H1 (cell line): ENCODE measurements at regions not wholly inside any gene's neighbourhood (a gene's known extent, or its start where the extent isn't known, plus 50 kb on each side); places are given as distances from the start of the nearest gene placed in this dataset.

Experiments
- RBBP5 ChIP-seq: IDR thresholded peaks from 2 replicates; pipeline ENCODE4 v1.7.1; 2012; ENCODE audit warnings: low read depth, mild to moderate bottlenecking, inconsistent platforms, low read length, moderate library complexity, borderline replicate concordance
- SIN3A ChIP-seq, 2 experiments: IDR thresholded peaks in 1 of 2; conservative IDR thresholded peaks in 1 of 2; 2 replicates each; pipeline ENCODE4 v1.6.1; 2011 to 2012; ENCODE audit warnings: low read length in 2 of 2, improper control_type of control experiment in 1 of 2, low read depth in 1 of 2, mild to moderate bottlenecking in 1 of 2
- TF ChIP-seq, protein P1 (sequence below), 3 experiments: IDR thresholded peaks; 1 replicate in 2 of 3; 2 replicates in 1 of 3; pipeline versions ENCODE4 v1.5.1 to v1.6.1; 2011; ENCODE audit warnings: low read length in 3 of 3, mild to moderate bottlenecking in 3 of 3, inconsistent platforms in 2 of 3, low read depth in 1 of 3, moderate library complexity in 1 of 3; ENCODE audit not compliant: insufficient read depth in 1 of 3; ENCODE audit errors: control extremely low read depth in 1 of 3

DNA sequence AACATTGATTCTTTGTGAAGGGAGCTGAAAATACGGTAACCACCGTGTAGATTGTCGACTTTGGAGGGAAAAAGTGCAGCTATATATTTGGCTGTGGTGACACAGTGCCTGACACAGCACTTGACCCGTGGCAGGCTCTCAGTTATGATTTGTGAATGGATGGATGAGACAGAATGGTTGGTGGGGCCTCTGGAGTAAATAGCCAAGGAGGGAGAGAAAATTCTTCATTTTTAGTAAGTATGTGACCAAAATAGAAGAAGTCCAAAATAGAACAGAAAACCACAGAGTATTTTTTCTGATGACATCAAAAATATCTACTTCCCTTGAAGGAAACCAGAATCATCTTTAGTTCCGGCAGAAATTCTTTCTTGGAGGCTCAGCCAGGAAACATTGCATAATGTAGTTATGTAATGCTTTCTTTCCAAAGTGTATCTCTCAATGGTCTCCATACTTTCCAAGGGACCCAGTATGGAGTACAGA, 82.0 kb upstream of the WSCD2 start:
- TF ChIP-seq, protein P1, sequence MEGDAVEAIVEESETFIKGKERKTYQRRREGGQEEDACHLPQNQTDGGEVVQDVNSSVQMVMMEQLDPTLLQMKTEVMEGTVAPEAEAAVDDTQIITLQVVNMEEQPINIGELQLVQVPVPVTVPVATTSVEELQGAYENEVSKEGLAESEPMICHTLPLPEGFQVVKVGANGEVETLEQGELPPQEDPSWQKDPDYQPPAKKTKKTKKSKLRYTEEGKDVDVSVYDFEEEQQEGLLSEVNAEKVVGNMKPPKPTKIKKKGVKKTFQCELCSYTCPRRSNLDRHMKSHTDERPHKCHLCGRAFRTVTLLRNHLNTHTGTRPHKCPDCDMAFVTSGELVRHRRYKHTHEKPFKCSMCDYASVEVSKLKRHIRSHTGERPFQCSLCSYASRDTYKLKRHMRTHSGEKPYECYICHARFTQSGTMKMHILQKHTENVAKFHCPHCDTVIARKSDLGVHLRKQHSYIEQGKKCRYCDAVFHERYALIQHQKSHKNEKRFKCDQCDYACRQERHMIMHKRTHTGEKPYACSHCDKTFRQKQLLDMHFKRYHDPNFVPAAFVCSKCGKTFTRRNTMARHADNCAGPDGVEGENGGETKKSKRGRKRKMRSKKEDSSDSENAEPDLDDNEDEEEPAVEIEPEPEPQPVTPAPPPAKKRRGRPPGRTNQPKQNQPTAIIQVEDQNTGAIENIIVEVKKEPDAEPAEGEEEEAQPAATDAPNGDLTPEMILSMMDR (IDR thresholded peaks at IDR 0.05; ENCODE audit: control extremely low read depth in 1 of 3, insufficient read depth in 1 of 3, low read depth in 1 of 3, low read length in 3 of 3): no peak
- TF ChIP-seq RBBP5 (no peak), SIN3A (conservative IDR thresholded peaks at IDR 0.05 in 1 of 2, IDR thresholded peaks at IDR 0.05 in 1 of 2; ENCODE audit: low read depth in 1 of 2, low read length in 2 of 2) (no peak)
